SK-N-MC (cell line): ENCODE measurements at regions not wholly inside any gene's neighbourhood (a gene's known extent, or its start where the extent isn't known, plus 50 kb on each side); places are given as distances from the start of the nearest gene placed in this dataset.

Experiments used
- EZH2 ChIP-seq: fragments of 200-600 bp; sonication (generic); IDR thresholded peaks from one replicate; pipeline ENCODE4 v1.6.1; 2017; ENCODE audit warnings: antibody characterized with exemption
- POLR2AphosphoS5 ChIP-seq: IDR thresholded peaks from 2 replicates; pipeline ENCODE4 v1.6.1; 2012; ENCODE audit warnings: mild to moderate bottlenecking, low read depth, low read length, borderline replicate concordance

DNA sequence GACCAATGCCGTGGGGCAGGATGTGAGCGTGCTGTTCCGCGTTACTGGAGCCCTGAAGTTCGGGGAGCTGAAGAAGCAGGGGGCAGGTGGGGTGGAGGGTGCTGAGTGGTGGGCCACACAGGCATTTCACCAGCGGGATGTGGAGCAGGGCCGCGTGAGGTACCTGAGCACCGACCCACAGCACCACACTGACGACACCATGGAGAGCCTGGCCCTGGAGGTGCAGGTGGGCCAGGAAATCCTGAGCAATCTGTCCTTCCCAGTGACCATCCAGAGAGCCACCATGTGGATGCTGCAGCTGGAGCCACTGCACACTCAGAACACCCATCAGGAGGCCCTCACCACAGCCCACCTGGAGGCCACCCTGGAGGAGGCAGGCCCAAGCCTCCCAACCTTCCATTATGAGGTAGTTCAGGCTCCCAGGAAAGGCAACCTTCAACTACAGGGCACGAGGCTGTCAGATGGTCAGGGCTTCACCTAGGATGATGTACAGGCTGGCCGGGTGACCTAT, 179.6 kb downstream of the TBC1D2B start:
- TF ChIP-seq EZH2, result no peak
- no peak for TF ChIP-seq POLR2AphosphoS5
